ENCODE measurements at regions not wholly inside any gene's neighbourhood (a gene's known extent, or its start where the extent isn't known, plus 50 kb on each side); places are given as distances from the start of the nearest gene placed in this dataset.

DNA sequence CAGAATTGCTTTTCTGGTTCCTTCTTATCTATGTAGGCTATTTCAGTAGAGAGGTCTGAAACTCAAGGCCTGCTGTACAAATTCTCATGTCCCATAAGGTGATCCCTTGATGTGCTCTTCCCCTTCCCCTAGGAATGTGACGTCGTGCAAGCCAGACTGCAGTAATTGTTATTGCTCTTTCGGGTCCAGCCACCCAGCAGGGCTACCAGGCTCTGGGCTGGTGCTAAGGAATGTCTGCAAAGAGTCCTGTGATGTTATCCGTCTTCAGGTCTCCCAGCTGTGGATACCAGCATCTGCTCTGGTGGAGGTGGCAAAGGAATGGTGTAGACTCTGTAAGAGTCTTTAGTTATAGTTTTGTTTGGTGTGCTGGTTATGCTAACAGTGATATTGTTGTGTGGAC lies 378.7 kb downstream of the C4orf33 start:
- TF ChIP-seq ZFP30 (CRISPR knock-in tag; IDR thresholded peaks at IDR 0.05) (no peak), TOX (CRISPR knock-in tag; IDR thresholded peaks at IDR 0.05; ENCODE audit: borderline replicate concordance) (no peak), ESRRG (CRISPR knock-in tag; IDR thresholded peaks at IDR 0.05) (no peak), TCF4 (CRISPR knock-in tag; IDR thresholded peaks at IDR 0.05; ENCODE audit: borderline replicate concordance) (no peak), ZC3H10 (CRISPR knock-in tag; IDR thresholded peaks at IDR 0.05) (no peak)
- TF ChIP-seq, protein P1, sequence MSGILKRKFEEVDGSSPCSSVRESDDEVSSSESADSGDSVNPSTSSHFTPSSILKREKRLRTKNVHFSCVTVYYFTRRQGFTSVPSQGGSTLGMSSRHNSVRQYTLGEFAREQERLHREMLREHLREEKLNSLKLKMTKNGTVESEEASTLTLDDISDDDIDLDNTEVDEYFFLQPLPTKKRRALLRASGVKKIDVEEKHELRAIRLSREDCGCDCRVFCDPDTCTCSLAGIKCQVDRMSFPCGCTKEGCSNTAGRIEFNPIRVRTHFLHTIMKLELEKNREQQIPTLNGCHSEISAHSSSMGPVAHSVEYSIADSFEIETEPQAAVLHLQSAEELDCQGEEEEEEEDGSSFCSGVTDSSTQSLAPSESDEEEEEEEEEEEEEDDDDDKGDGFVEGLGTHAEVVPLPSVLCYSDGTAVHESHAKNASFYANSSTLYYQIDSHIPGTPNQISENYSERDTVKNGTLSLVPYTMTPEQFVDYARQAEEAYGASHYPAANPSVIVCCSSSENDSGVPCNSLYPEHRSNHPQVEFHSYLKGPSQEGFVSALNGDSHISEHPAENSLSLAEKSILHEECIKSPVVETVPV (CRISPR knock-in tag; IDR thresholded peaks at IDR 0.05) = no peak
- ATAC-seq = no peak

DNA sequence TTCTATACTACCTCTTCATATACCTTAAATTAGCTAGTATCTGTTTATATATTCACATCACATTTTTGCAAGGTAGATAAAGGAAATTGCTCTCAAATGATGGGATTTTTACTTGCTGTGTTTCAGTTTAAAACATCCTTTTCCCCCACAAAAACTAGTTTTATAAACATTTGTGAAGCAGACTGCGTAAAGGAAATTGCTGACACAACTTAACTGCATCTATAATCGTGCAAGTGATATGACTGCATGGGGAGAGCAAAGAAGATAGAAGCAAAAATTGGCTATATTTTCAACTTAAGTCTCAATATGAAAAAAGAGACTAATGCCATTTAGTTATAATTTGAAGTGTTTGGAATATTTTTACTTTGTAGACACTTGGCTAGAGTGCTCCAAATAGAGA lies 385.2 kb downstream of the C4orf33 start:
- TF ChIP-seq ARNTL (CRISPR knock-in tag; IDR thresholded peaks at IDR 0.05; ENCODE audit: borderline replicate concordance, low read depth) (no peak), GLIS3 (CRISPR knock-in tag; IDR thresholded peaks at IDR 0.05) (no peak), ISL1 (CRISPR knock-in tag; IDR thresholded peaks at IDR 0.05) (no peak), TCF4 (CRISPR knock-in tag; IDR thresholded peaks at IDR 0.05; ENCODE audit: borderline replicate concordance) (no peak), CSDC2 (CRISPR knock-in tag; IDR thresholded peaks at IDR 0.05) (no peak), ZNF8 (CRISPR knock-in tag; IDR thresholded peaks at IDR 0.05) (no peak), TOX (CRISPR knock-in tag; IDR thresholded peaks at IDR 0.05; ENCODE audit: borderline replicate concordance) (no peak), ESRRG (CRISPR knock-in tag; IDR thresholded peaks at IDR 0.05) (no peak), SNAI2 (CRISPR knock-in tag; IDR thresholded peaks at IDR 0.05) (no peak), ZNF565 (CRISPR knock-in tag; conservative IDR thresholded peaks at IDR 0.05; ENCODE audit: low read depth) (no peak), ZFP30 (CRISPR knock-in tag; IDR thresholded peaks at IDR 0.05) (no peak), ZFP3 (CRISPR knock-in tag; IDR thresholded peaks at IDR 0.05) (no peak)
- TF ChIP-seq, protein P2, sequence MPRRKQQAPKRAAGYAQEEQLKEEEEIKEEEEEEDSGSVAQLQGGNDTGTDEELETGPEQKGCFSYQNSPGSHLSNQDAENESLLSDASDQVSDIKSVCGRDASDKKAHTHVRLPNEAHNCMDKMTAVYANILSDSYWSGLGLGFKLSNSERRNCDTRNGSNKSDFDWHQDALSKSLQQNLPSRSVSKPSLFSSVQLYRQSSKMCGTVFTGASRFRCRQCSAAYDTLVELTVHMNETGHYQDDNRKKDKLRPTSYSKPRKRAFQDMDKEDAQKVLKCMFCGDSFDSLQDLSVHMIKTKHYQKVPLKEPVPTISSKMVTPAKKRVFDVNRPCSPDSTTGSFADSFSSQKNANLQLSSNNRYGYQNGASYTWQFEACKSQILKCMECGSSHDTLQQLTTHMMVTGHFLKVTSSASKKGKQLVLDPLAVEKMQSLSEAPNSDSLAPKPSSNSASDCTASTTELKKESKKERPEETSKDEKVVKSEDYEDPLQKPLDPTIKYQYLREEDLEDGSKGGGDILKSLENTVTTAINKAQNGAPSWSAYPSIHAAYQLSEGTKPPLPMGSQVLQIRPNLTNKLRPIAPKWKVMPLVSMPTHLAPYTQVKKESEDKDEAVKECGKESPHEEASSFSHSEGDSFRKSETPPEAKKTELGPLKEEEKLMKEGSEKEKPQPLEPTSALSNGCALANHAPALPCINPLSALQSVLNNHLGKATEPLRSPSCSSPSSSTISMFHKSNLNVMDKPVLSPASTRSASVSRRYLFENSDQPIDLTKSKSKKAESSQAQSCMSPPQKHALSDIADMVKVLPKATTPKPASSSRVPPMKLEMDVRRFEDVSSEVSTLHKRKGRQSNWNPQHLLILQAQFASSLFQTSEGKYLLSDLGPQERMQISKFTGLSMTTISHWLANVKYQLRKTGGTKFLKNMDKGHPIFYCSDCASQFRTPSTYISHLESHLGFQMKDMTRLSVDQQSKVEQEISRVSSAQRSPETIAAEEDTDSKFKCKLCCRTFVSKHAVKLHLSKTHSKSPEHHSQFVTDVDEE (CRISPR knock-in tag; IDR thresholded peaks at IDR 0.05) = no peak
- no peak for ATAC-seq

DNA sequence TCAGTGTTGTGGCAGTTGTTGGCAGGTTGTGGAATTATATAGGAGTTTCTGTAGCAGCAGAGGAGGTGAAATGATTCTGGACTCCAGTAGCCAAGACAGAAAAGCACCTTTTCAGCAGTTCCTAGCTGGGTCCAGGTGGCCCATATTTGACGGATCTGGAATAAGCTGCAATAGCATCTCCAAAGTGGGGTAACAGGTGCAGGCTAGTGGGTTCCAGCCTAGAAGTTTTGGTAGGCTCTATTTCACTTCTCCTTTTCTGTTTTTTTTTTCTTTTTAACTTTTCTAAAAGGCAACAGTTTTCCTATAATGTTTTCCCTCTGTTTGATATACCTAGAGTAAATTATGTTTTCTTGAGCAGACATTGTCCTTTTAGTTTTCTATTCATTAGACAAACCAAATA lies 392.5 kb downstream of the C4orf33 start:
- no peak for TF ChIP-seq BACH2 (CRISPR knock-in tag; IDR thresholded peaks at IDR 0.05; ENCODE audit: borderline replicate concordance)
- TF ChIP-seq, protein P3, sequence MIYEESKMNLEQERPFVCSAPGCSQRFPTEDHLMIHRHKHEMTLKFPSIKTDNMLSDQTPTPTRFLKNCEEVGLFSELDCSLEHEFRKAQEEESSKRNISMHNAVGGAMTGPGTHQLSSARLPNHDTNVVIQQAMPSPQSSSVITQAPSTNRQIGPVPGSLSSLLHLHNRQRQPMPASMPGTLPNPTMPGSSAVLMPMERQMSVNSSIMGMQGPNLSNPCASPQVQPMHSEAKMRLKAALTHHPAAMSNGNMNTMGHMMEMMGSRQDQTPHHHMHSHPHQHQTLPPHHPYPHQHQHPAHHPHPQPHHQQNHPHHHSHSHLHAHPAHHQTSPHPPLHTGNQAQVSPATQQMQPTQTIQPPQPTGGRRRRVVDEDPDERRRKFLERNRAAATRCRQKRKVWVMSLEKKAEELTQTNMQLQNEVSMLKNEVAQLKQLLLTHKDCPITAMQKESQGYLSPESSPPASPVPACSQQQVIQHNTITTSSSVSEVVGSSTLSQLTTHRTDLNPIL (CRISPR knock-in tag; IDR thresholded peaks at IDR 0.05; ENCODE audit: low read depth) = no peak
- no peak for ATAC-seq

DNA sequence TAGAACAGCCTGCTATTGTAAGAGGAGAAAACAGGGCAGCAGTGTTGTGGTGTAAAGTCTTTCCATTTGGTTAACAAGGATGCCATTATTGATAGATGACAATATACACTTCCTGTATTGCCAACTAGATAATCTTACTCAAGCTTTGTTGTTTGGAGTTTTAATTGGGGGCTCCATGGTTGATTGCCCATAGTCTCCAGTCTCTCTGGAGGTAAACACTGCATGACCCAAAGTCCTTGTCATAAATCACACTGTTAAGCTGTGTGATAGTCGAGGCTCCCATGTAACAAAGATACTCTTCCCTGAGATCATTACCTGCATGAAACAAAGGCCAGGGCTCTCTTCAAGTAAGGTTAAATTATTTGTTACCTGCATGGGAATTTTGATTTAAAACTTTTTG lies 394.6 kb downstream of the C4orf33 start:
- no peak for ATAC-seq
- TF ChIP-seq ZFP3 (CRISPR knock-in tag; IDR thresholded peaks at IDR 0.05) (no peak), SNAI2 (CRISPR knock-in tag; IDR thresholded peaks at IDR 0.05) (no peak), CSDC2 (CRISPR knock-in tag; IDR thresholded peaks at IDR 0.05) (no peak), ESRRG (CRISPR knock-in tag; IDR thresholded peaks at IDR 0.05) (no peak), TCF4 (CRISPR knock-in tag; IDR thresholded peaks at IDR 0.05; ENCODE audit: borderline replicate concordance) (no peak), OSR1 (CRISPR knock-in tag; IDR thresholded peaks at IDR 0.05) (no peak), ISL1 (CRISPR knock-in tag; IDR thresholded peaks at IDR 0.05) (no peak), ZFP30 (CRISPR knock-in tag; IDR thresholded peaks at IDR 0.05) (no peak), GLIS3 (CRISPR knock-in tag; IDR thresholded peaks at IDR 0.05) (no peak), ARNTL (CRISPR knock-in tag; IDR thresholded peaks at IDR 0.05; ENCODE audit: borderline replicate concordance, low read depth) (no peak), ZNF70 (CRISPR knock-in tag; IDR thresholded peaks at IDR 0.05) (no peak), ZNF565 (CRISPR knock-in tag; conservative IDR thresholded peaks at IDR 0.05; ENCODE audit: low read depth) (no peak), BACH2 (CRISPR knock-in tag; IDR thresholded peaks at IDR 0.05; ENCODE audit: borderline replicate concordance) (no peak), PPARA (CRISPR knock-in tag; IDR thresholded peaks at IDR 0.05; ENCODE audit: borderline replicate concordance) (no peak)
- TF ChIP-seq, protein P4, sequence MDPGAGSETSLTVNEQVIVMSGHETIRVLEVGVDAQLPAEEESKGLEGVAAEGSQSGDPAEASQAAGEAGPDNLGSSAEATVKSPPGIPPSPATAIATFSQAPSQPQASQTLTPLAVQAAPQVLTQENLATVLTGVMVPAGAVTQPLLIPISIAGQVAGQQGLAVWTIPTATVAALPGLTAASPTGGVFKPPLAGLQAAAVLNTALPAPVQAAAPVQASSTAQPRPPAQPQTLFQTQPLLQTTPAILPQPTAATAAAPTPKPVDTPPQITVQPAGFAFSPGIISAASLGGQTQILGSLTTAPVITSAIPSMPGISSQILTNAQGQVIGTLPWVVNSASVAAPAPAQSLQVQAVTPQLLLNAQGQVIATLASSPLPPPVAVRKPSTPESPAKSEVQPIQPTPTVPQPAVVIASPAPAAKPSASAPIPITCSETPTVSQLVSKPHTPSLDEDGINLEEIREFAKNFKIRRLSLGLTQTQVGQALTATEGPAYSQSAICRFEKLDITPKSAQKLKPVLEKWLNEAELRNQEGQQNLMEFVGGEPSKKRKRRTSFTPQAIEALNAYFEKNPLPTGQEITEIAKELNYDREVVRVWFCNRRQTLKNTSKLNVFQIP (CRISPR knock-in tag; IDR thresholded peaks at IDR 0.05; ENCODE audit: borderline replicate concordance, low read depth) = no peak
- TF ChIP-seq, protein P5, sequence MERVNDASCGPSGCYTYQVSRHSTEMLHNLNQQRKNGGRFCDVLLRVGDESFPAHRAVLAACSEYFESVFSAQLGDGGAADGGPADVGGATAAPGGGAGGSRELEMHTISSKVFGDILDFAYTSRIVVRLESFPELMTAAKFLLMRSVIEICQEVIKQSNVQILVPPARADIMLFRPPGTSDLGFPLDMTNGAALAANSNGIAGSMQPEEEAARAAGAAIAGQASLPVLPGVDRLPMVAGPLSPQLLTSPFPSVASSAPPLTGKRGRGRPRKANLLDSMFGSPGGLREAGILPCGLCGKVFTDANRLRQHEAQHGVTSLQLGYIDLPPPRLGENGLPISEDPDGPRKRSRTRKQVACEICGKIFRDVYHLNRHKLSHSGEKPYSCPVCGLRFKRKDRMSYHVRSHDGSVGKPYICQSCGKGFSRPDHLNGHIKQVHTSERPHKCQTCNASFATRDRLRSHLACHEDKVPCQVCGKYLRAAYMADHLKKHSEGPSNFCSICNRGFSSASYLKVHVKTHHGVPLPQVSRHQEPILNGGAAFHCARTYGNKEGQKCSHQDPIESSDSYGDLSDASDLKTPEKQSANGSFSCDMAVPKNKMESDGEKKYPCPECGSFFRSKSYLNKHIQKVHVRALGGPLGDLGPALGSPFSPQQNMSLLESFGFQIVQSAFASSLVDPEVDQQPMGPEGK (CRISPR knock-in tag; IDR thresholded peaks at IDR 0.05; ENCODE audit: borderline replicate concordance) = no peak
- TF ChIP-seq, protein P2 (CRISPR knock-in tag; IDR thresholded peaks at IDR 0.05) = no peak
